ENCODE measurements at regions not wholly inside any gene's neighbourhood (a gene's known extent, or its start where the extent isn't known, plus 50 kb on each side); places are given as distances from the start of the nearest gene placed in this dataset.

GRCh38 chr7:155217634-155218033 is 80.0 kb upstream of the INSIG1 start:
- DNase-seq = no peak

DNA sequence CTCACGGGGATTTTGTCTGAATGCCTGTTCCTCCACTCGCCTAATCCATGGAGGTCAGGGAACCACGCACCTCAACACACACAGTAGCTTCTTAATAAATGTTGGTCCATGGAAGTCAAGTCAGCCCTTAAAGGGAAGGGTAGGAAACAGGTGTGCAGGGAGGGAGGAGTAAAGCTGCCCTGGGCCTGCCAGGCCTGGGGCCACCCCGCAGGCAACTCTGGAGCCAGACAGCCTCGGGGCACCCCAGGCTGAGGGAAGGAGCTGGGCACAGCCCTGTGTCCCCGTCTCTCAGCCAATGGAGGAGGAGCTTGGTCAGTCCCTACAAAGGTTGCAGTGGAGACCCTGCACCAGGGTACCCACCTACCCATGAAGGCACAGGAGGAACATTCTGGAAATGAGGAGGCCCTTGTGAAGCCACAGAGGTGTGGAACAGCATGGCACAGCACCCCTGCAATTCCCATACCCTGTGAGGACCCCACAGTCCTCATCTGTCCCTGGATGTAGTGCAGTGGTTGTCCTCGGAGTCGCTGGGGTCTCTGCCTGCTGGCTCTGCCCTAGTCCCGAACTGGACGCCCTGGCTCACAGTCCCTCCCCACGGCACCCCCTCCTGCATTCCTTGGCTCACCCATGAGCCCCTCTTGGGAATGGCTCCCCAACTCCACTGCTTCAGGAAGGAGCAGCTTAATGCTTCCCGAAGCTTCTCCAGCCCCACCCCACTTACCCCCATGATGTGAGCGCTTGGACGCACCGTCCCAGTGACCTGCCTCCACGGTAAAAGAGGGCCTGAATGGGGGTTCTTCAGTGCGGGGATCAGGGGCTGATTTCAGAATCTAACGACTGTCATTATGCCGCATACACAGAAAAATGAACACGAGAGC is 79.2 kb upstream of the INSIG1 start:
- DNase-seq = no peak

DNA sequence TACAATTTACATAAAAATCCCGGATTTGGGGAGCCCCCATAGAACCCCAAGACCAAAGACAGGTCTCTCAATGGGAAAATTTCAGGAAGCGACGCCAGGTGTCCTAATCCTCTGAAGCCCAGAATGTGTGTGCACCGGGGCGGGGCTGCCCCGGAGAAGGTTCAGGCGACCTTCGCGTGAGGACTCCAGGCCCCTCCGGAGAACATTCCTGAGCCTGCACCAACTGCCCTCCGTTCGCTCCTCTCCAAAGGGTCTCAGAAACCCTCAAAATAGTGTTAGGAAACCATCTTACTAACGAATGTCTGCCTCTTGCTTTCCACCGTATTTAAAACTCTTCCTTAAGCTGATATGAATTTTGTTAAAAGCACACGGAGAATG is 78.5 kb upstream of the INSIG1 start:
- no peak for DNase-seq

DNA sequence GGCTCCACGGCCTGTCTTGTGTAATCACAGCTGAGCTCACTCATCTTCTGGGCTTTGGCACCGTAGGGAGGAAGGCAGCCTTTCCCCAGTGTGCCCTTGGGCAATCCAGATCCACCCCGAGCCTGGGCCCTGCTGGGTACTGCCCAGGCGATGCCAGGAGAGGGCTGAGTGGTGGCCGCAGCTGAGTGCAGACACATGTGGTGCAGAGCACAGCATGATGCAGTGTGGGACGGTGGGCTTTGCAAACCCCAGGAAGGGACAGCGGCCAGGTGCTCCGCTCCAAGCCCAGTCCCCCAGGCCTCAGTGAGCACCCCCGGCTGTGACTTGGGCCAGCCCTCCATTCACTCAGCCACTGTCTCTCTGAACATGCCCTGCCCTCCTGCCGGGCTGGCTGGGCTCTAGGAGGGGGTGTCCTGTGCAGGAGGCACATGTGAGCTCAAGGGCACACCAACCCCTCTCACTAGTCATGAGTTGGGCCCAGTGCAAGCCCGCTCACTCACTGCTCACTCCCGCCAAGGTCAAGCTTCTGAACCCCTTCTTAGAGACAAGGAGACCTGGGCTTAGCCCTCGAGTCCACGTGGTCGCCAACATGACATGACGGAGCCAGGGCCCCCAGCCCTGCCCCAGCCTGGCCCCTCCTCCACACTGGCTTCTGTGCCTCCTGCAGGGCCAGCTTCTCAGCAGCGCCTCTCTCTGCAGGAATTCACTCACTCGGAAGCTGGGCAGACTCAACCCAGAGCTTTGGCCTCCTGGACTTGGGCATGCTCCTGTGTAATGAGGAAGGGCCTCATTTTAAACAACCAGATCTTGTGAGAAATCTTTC is 77.5 kb upstream of the INSIG1 start:
- DNase-seq = no peak

DNA sequence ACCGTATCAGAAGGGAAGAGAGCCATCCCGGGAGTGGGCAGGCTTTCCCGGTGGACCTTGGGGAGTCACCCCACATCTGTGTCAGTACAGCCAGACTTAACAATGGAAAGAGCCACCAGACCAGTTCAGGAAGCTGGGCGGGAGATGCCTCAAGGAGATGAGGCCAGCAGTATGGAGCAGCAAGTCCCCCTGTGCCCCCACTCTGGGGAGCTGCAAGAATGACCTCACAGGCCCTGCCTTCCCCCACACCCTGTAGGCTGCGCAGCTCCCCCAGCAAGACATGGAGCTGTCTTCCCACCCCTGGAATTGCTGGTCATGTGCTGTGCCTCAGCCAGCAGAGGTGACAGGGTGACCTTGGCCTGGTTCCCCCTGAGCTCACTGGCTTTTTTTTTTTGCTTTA is 76.8 kb upstream of the INSIG1 start:
- DNase-seq = no peak

DNA sequence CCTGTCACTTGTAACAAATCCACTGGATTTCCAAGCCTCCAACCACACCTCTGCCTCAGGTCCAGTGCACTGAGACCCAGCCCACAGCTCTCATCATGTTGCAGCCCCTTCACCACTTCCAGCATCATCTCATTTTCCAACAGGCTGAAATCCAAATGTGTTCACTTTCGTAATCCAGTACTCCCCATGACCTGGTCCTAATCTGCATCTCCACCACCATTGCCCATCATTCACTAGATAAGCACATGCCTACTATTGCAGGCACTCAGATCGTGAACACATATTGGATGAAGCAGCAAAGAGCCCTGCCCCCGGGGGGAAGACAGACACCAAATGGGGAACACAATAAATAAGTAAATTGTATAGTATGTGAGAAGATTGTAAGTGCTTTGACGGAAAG is 76.1 kb upstream of the INSIG1 start:
- DNase-seq = no peak

GRCh38 chr7:155222061-155222460 is 75.6 kb upstream of the INSIG1 start:
- DNase-seq = no peak

DNA sequence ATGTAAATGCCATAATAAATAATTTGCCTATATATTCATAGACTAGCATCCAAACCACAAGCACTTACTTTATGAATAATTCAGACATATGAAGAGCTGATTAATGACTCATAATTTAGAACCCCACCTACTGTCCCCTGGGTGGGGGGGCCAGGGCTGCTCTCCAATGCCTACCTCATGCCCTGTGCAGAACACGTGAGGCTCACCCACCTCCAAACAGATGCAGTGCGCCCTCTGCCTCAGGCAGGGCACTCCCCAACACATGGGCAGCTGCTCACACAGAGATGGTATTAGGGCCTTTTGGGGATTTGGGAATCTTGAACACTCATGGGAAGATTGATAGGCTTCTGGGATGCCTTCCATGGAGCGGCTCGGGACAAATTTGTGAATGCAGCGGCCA is 75.1 kb upstream of the INSIG1 start:
- DNase-seq = no peak

- DNase-seq = no peak
Observed at GRCh38 chr7:155223021-155223420, 74.7 kb upstream of the INSIG1 start.

- DNase-seq = no peak
Observed at GRCh38 chr7:155223503-155223902, 74.2 kb upstream of the INSIG1 start.

DNA sequence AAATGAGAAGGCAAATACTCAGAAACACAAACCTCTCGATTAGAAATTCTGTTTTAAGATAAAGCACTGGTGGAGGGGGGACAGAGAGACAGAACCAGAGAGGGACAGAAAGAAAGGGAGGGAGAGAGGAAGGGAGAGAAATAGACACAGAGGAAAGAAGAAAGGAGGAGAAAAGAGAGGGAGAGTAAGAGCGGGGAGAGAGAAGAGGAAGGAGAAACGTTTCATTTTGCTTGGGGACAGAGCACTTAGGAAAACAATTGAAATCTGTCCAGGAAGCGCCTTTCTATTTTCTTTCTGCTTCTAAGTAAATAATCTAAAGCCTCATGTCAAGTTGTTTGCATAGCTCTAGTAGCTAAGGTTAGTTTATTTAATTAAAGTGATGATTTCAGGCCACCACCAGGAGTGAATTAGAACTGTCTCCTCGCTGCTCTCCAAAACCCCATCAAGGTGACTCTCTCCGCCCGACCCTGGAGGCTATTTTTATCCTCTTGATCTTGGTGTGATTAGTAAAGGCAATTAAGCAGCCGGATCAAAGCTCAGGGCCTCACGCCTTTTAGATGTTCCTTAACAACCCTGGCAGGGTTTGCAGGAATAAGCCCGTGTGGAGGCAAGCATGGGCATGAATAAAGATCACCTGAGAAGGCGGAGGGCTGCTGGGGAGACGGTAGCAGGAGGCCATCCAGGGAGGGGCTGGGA is 73.4 kb upstream of the INSIG1 start:
- peak; percentile 76 for DNase-seq

- no peak for DNase-seq
Observed at GRCh38 chr7:155225095-155225494, 72.6 kb upstream of the INSIG1 start.

GRCh38 chr7:155225516-155225915 is 72.2 kb upstream of the INSIG1 start:
- DNase-seq = no peak

DNA sequence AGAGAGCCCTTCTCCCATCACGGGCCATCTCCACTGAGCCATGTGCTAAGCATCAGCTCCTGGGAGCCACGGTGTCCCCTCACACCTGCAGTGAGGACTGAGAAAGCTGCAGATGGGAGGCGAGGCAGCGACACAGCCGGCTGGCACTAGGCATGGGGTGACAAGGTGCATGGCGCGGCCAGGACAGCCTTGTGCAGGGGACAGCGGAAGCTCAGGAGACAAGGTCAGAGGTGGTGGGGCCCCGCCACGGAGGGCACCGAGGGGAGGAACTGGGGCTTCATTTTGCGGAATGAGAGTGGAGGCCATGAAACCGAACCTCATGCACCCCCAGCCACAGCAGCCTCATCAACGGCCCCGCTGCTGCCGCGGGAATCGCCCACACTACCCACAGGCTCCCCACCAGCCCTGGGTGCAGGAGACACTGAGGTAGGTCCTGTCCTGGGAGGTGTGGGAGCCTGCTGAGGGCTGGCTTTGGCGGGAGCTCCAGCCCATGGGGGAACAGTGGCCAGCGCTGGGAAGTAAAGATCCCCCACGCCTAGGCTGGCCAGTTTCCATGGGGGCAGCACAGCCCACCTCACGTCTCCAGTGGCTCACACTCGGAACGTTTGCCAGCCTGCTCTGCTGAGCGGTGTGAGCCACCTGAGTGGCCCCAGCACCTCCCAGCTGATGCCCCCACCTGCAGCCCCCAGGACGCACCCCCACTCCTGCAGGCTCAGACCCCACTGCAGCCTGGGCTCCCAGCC is 71.2 kb upstream of the INSIG1 start:
- no peak for DNase-seq

GRCh38 chr7:155227004-155227787 is 70.5 kb upstream of the INSIG1 start:
- DNase-seq = no peak

DNA sequence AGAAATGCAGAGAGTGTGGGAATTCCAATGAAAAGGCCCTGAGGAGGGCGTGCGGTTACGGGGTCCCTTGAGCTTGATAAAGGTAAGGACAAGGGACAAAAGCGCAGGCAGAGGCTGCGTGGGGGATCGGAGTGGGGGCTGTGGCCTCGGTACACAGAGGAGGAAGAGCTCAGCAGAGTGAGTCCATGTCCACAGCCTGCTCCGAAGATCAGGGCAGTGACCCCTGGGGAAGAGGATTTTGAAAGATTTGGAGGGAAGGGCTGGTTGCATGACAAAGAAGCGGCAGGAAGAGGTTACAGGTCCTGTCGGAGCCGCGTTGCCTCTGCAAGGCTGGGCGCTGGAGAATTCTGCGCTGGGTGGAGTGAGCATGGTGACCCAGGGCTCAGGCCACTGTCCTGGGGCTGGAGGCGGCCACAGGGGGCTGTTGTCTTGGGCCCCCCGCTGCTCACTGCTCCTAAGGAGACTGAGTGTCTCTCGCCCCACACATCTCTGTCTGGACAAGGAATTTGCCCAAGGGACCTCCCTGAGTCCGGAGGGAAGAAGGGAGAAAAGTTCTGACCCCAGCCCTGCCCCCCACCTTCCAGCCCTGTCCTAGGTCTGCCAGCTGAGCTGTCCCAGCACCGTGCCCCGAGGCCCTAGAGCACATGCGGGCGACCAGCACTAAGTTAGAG is 69.8 kb upstream of the INSIG1 start:
- no peak for DNase-seq

GRCh38 chr7:155228459-155228845 is 69.2 kb upstream of the INSIG1 start:
- DNase-seq = no peak

DNA sequence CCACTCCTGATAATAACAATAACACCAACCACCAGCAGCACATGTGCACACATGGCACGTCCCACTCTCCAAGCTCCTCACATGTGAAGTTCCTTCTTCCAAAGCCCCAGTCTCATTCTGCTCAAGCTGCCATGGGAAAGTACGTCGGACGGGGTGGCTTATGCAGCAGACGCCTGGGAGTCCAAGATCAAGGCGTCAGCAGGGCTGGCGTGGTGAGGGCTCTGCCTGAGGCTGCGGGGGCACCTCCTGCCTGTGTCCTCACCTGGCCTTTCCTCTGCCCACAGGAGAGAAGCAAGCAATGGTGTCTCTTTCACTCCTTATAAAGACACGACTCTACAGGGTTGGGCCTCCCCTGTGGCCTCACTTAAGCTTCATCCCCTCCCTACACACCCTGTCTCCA is 68.8 kb upstream of the INSIG1 start:
- no peak for DNase-seq

- DNase-seq = no peak
Observed at GRCh38 chr7:155229548-155230168, 68.0 kb upstream of the INSIG1 start.

GRCh38 chr7:155230169-155230593 is 67.5 kb upstream of the INSIG1 start:
- no peak for DNase-seq

- DNase-seq = no peak
Observed at GRCh38 chr7:155231241-155231800, 66.4 kb upstream of the INSIG1 start.

All from NCI-H187 treated with DMSO at 0.1 percent for 48 hours (cell line).